Astrocyte (in vitro differentiated cells and primary cell): ENCODE measurements at regions not wholly inside any gene's neighbourhood (a gene's known extent, or its start where the extent isn't known, plus 50 kb on each side); places are given as distances from the start of the nearest gene placed in this dataset.
A peak's percentile ranks its signal among the peaks of the same experiment; 100 is the strongest.

Experiments used
- DNase-seq: peaks from one replicate; pipeline ENCODE4 v3.0.0-alpha.2; 2010; ENCODE audit warnings: low read depth
- FAIRE-seq: peaks from 2 replicates; lab custom pipeline; 2011; peaks lifted over from hg19 to GRCh38; lab: Jason Lieb, UNC
- H2AFZ ChIP-seq: 2 replicates; pipeline ENCODE4 v1.6.0; 2012; ENCODE audit warnings: low read depth, low read length, inconsistent platforms
- H3K27ac ChIP-seq: 2 replicates; pipeline ENCODE4 v1.5.1; 2011; ENCODE audit warnings: low read depth, low read length, inconsistent platforms
- H3K27me3 ChIP-seq: 2 replicates; pipeline ENCODE4 v1.6.0; 2011; ENCODE audit warnings: low read length, inconsistent platforms; ENCODE audit not compliant: insufficient read depth
- H3K36me3 ChIP-seq: 2 replicates; pipeline ENCODE4 v1.5.1; 2011; ENCODE audit warnings: low read length, inconsistent platforms; ENCODE audit not compliant: insufficient read depth
- H3K4me1 ChIP-seq: 2 replicates; pipeline ENCODE4 v1.5.1; 2011; ENCODE audit warnings: low read length, inconsistent platforms; ENCODE audit not compliant: insufficient read depth
- H3K4me2 ChIP-seq: 2 replicates; pipeline ENCODE4 v1.6.0; 2012; ENCODE audit warnings: low read length, inconsistent platforms
- H3K4me3 ChIP-seq: 2 replicates; pipeline ENCODE4 v1.5.1; 2011; ENCODE audit warnings: low read depth, mild to moderate bottlenecking, low read length, inconsistent platforms; ENCODE audit not compliant: insufficient read depth
- H3K79me2 ChIP-seq: 2 replicates; pipeline ENCODE4 v1.6.0; 2012; ENCODE audit warnings: mild to moderate bottlenecking, low read length, inconsistent platforms; ENCODE audit not compliant: insufficient read depth
- H3K9ac ChIP-seq: 2 replicates; pipeline ENCODE4 v1.6.0; 2012; ENCODE audit warnings: mild to moderate bottlenecking, low read length, inconsistent platforms
- H3K9me3 ChIP-seq: 2 replicates; pipeline ENCODE4 v1.5.1; 2012; ENCODE audit warnings: low read depth, mild to moderate bottlenecking, low read length, inconsistent platforms; ENCODE audit not compliant: insufficient read depth
- H4K20me1 ChIP-seq: 2 replicates; pipeline ENCODE4 v1.6.0; 2012; ENCODE audit warnings: low read length, inconsistent platforms; ENCODE audit not compliant: insufficient read depth
- H3K27ac Mint-ChIP-seq: one replicate; pipeline ENCODE4 v1.8.0; 2021; ENCODE audit warnings: mild to moderate bottlenecking, mixed read lengths; ENCODE audit not compliant: unreplicated experiment
- H3K27me3 Mint-ChIP-seq: one replicate; pipeline ENCODE4 v1.8.0; 2021; ENCODE audit warnings: low read depth, mixed read lengths; ENCODE audit not compliant: unreplicated experiment
- H3K36me3 Mint-ChIP-seq: one replicate; pipeline ENCODE4 v1.8.0; 2021; ENCODE audit warnings: low read depth, mixed read lengths; ENCODE audit not compliant: unreplicated experiment
- H3K4me1 Mint-ChIP-seq: one replicate; pipeline ENCODE4 v1.8.0; 2021; ENCODE audit warnings: low read depth, mixed read lengths; ENCODE audit not compliant: unreplicated experiment
- H3K4me3 Mint-ChIP-seq: one replicate; pipeline ENCODE4 v1.8.0; 2021; ENCODE audit warnings: mild to moderate bottlenecking, moderate library complexity, mixed read lengths; ENCODE audit not compliant: unreplicated experiment
- H3K9me3 Mint-ChIP-seq: one replicate; pipeline ENCODE4 v1.8.0; 2021; ENCODE audit warnings: mild to moderate bottlenecking, mixed read lengths; ENCODE audit not compliant: unreplicated experiment
- CTCF ChIP-seq: IDR thresholded peaks from 2 replicates; pipeline ENCODE4 v1.5.1; 2011; ENCODE audit warnings: low read depth, mild to moderate bottlenecking, inconsistent platforms, low read length, moderate library complexity; ENCODE audit not compliant: insufficient read depth
- EZH2 ChIP-seq: IDR thresholded peaks from 2 replicates; pipeline ENCODE4 v1.6.1; 2012; ENCODE audit warnings: mild to moderate bottlenecking, low read length, inconsistent platforms; ENCODE audit not compliant: insufficient read depth

DNA sequence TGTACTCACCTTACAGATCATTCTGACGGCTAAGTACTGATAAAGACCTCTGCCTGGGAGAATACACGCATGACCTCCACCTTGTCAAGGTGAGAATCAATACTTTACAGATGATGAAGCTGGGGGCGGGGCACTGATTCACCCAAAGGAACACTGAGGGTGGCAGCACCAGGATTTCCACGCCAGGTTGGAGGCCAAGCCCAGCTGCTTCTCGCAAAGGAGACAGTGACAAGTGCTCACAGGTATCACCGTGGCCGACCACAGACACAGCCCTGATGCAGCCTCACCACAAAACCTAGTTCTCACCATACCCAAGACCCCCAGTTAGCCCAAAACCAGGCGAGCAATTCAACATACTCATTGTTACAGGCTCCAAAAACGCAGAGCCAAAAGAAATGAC is 434.2 kb downstream of the SOX9 start:
- no peak overlapping the region for H3K4me3 Mint-ChIP-seq
- H3K9me3 Mint-ChIP-seq = no peaks in the 10 kb centered on the region
- Histone ChIP-seq H3K4me1 (no peaks in the 10 kb centered on the region), H3K4me3 (no peak overlapping the region), H3K27me3 (no peaks in the 10 kb centered on the region), H4K20me1 (peaks cover 79% of the 10 kb centered on the region), H2AFZ (no peak overlapping the region), H3K27ac (no peak overlapping the region), H3K4me2 (no peak overlapping the region), H3K36me3 (no peaks in the 10 kb centered on the region), H3K79me2 (peaks cover 83% of the 10 kb centered on the region), H3K9me3 (no peaks in the 10 kb centered on the region), H3K9ac (no peak overlapping the region)
- no peaks in the 10 kb centered on the region for H3K36me3 Mint-ChIP-seq
- no peak for TF ChIP-seq EZH2
- no peak for TF ChIP-seq CTCF
- DNase-seq (no peak), FAIRE-seq (no peak)
- H3K4me1 Mint-ChIP-seq = peaks cover 3% of the 10 kb centered on the region
- H3K27me3 Mint-ChIP-seq = no peaks in the 10 kb centered on the region
- H3K27ac Mint-ChIP-seq = no peak overlapping the region

DNA sequence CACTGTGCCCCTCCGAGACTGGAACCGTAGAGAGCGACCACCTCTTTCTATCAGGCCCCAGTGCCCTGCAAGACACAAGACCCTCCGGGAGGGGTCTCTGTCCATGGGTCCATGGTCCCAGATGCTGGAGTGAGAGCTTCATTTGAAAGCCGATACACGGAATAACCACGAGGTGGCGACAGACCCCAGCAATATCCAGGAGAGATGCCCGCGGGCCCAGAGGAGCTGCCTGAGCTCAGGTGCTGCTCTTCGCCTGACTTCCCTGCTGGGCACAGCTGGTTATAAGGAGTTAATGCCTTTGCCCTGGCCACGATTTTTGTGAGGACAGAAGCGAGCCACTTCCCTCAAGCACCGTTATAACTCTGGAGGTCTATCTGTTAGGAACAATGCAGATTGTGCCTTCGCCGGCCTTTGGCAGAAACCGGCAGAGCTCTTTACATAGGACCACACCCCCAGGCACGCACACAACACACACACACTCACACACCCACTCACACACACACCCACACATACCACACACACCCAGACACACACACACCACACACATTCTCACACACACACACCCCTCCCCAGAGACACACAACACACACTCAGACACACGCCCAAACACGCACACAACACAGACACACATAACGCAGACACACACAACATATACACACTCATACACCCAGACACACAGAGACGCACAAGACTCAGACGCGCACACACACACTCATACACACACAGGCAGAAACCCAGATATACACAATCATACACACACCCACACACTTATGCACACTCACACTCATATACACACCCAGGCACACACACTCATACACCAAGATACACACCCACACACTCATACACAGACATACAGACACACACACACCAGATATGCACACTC is 436.4 kb downstream of the SOX9 start:
- Mint-ChIP-seq H3K4me3 (no peak overlapping the region), H3K36me3 (no peaks in the 10 kb centered on the region), H3K9me3 (no peaks in the 10 kb centered on the region), H3K4me1 (peaks cover 5% of the 10 kb centered on the region), H3K27ac (no peak overlapping the region), H3K27me3 (no peaks in the 10 kb centered on the region)
- H3K4me3 ChIP-seq = no peak overlapping the region
- H3K27ac ChIP-seq = no peak overlapping the region
- H3K36me3 ChIP-seq = no peaks in the 10 kb centered on the region
- FAIRE-seq (no peak), DNase-seq (peak; percentile 23)
- peak overlapping the region; percentile 7 for H3K4me2 ChIP-seq
- peaks cover 96% of the 10 kb centered on the region for H3K79me2 ChIP-seq
- H3K9ac ChIP-seq = no peak overlapping the region
- no peaks in the 10 kb centered on the region for H3K27me3 ChIP-seq
- peaks cover 94% of the 10 kb centered on the region for H4K20me1 ChIP-seq
- TF ChIP-seq CTCF (peak; percentile 85), EZH2 (no peak)
- H3K9me3 ChIP-seq = no peaks in the 10 kb centered on the region
- no peak overlapping the region for H2AFZ ChIP-seq
- H3K4me1 ChIP-seq = no peaks in the 10 kb centered on the region

DNA sequence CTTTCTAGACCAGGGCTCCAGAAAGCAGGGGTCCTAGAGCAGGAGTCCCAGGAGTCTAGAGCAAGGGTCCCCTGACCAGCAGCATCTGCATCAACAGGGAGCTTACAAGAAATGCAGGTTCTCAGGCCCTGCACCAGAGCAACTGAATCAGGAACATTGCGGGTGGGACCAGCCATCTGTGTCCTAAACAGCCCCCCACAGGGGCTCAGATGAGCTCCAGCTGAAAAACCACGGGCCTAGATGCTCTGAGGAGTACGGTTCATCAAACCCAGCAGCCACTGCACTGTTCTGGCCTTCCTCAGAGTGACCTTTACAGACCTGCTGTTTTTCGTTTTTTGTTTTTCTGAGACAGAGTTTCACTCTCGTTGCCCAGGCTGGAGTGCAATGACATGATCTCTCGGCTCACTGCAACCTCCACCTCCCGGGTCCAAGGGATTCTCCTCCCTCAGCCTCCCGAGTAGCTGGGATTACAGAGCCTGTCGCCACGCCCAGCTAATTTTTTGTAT is 438.2 kb downstream of the SOX9 start:
- H2AFZ ChIP-seq = no peak overlapping the region
- H3K27ac ChIP-seq = no peak overlapping the region
- no peak overlapping the region for H3K9ac ChIP-seq
- Mint-ChIP-seq H3K36me3 (no peaks in the 10 kb centered on the region), H3K27ac (no peak overlapping the region), H3K4me1 (peaks cover 9% of the 10 kb centered on the region), H3K4me3 (no peak overlapping the region), H3K9me3 (no peaks in the 10 kb centered on the region), H3K27me3 (no peaks in the 10 kb centered on the region)
- no peak overlapping the region for H3K4me3 ChIP-seq
- TF ChIP-seq EZH2 (no peak), CTCF (no peak)
- no peak for FAIRE-seq
- no peak for DNase-seq
- no peaks in the 10 kb centered on the region for H3K4me1 ChIP-seq
- H3K4me2 ChIP-seq = no peak overlapping the region
- no peaks in the 10 kb centered on the region for H3K36me3 ChIP-seq
- peaks cover 96% of the 10 kb centered on the region for H4K20me1 ChIP-seq
- H3K27me3 ChIP-seq = no peaks in the 10 kb centered on the region
- H3K79me2 ChIP-seq = peaks cover 97% of the 10 kb centered on the region
- no peaks in the 10 kb centered on the region for H3K9me3 ChIP-seq
